H9 (cell line): ENCODE measurements at regions not wholly inside any gene's neighbourhood (a gene's known extent, or its start where the extent isn't known, plus 50 kb on each side); places are given as distances from the start of the nearest gene placed in this dataset.

Experiments
- DNase-seq: peaks from one replicate; pipeline ENCODE4 v3.0.0-alpha.2; 2017
- H2AFZ ChIP-seq: one replicate; pipeline ENCODE4 v1.6.1; 2013; ENCODE audit warnings: mild to moderate bottlenecking, low read length, control low read depth, moderate library complexity
- H2AK5ac ChIP-seq: 2 replicates; pipeline ENCODE4 v1.6.1; 2013; ENCODE audit warnings: low read length, control low read depth, mixed read lengths; ENCODE audit not compliant: insufficient read length
- H2BK120ac ChIP-seq: one replicate; pipeline ENCODE4 v1.6.1; 2013; ENCODE audit warnings: low read depth, mild to moderate bottlenecking, low read length, control low read depth, inconsistent platforms; ENCODE audit not compliant: poor library complexity, severe bottlenecking
- H2BK12ac ChIP-seq: 2 replicates; pipeline ENCODE4 v1.6.1; 2013; ENCODE audit warnings: low read length, control low read depth, mixed read lengths, low read depth; ENCODE audit not compliant: insufficient read length
- H2BK15ac ChIP-seq: 2 replicates; pipeline ENCODE4 v1.6.1; 2013; ENCODE audit warnings: low read depth, low read length, control low read depth
- H2BK20ac ChIP-seq: one replicate; pipeline ENCODE4 v1.6.1; 2013; ENCODE audit warnings: low read depth, mild to moderate bottlenecking, low read length, control low read depth, inconsistent platforms; ENCODE audit not compliant: poor library complexity, severe bottlenecking
- H2BK5ac ChIP-seq: 2 replicates; pipeline ENCODE4 v1.6.1; 2013; ENCODE audit warnings: low read length, control low read depth, mixed read lengths; ENCODE audit not compliant: insufficient read length
- H3K14ac ChIP-seq: 2 replicates; pipeline ENCODE4 v1.6.1; 2013; ENCODE audit warnings: low read length, control low read depth; ENCODE audit not compliant: insufficient read depth
- H3K18ac ChIP-seq: 2 replicates; pipeline ENCODE4 v1.6.1; 2013; ENCODE audit warnings: low read depth, mild to moderate bottlenecking, mixed read lengths, low read length, control low read depth; ENCODE audit not compliant: insufficient read length
- H3K23ac ChIP-seq: 2 replicates; pipeline ENCODE4 v1.6.1; 2013; ENCODE audit warnings: low read length, control low read depth, mixed read lengths, low read depth; ENCODE audit not compliant: insufficient read length
- H3K23me2 ChIP-seq: 2 replicates; pipeline ENCODE4 v1.6.1; 2013; ENCODE audit warnings: low read depth, mild to moderate bottlenecking, mixed read lengths, low read length, control low read depth; ENCODE audit not compliant: insufficient read length, poor library complexity, severe bottlenecking
- H3K27ac ChIP-seq: 2 replicates; pipeline ENCODE4 v1.5.1; 2013; ENCODE audit warnings: low read length, control low read depth, mixed read lengths, low read depth; ENCODE audit not compliant: insufficient read length
- H3K27me3 ChIP-seq: 2 replicates; pipeline ENCODE4 v1.6.1; 2013; ENCODE audit warnings: low read length, control low read depth, inconsistent platforms; ENCODE audit not compliant: insufficient read depth
- H3K4ac ChIP-seq: 2 replicates; pipeline ENCODE4 v1.6.1; 2013; ENCODE audit warnings: low read depth, mild to moderate bottlenecking, control low read depth, inconsistent platforms, low read length, moderate library complexity
- H3K4me1 ChIP-seq: 2 replicates; pipeline ENCODE4 v1.6.1; 2013; ENCODE audit warnings: low read length, control low read depth, inconsistent platforms; ENCODE audit not compliant: insufficient read depth
- H3K4me2 ChIP-seq: 2 replicates; pipeline ENCODE4 v1.6.1; 2013; ENCODE audit warnings: low read length, control low read depth, mixed read lengths; ENCODE audit not compliant: insufficient read length, insufficient read depth
- H3K56ac ChIP-seq: 2 replicates; pipeline ENCODE4 v1.6.1; 2013; ENCODE audit warnings: low read depth, mild to moderate bottlenecking, mixed read lengths, low read length, control low read depth; ENCODE audit not compliant: insufficient read length
- H3K79me1 ChIP-seq: 2 replicates; pipeline ENCODE4 v1.6.1; 2013; ENCODE audit warnings: low read depth, mild to moderate bottlenecking, moderate library complexity, low read length, control low read depth, inconsistent platforms; ENCODE audit not compliant: insufficient read depth, poor library complexity, severe bottlenecking
- H3K79me2 ChIP-seq: 2 replicates; pipeline ENCODE4 v1.6.1; 2013; ENCODE audit warnings: low read length, control low read depth, inconsistent platforms; ENCODE audit not compliant: insufficient read depth
- H3K9ac ChIP-seq: 2 replicates; pipeline ENCODE4 v1.6.1; 2013; ENCODE audit warnings: low read length, control low read depth, mixed read lengths; ENCODE audit not compliant: insufficient read length; ENCODE audit errors: extremely low read depth
- H3K9me3 ChIP-seq: one replicate; pipeline ENCODE4 v1.6.1; 2013; ENCODE audit warnings: low read depth, low read length, inconsistent platforms; ENCODE audit not compliant: control insufficient read depth
- H3T11ph ChIP-seq: one replicate; pipeline ENCODE4 v1.6.1; 2013; ENCODE audit warnings: mild to moderate bottlenecking, low read length, control low read depth, inconsistent platforms
- H4K20me1 ChIP-seq: one replicate; pipeline ENCODE4 v1.6.1; 2013; ENCODE audit not compliant: control insufficient read depth, insufficient read length, insufficient read depth
- H4K5ac ChIP-seq: 2 replicates; pipeline ENCODE4 v1.6.1; 2013; ENCODE audit warnings: low read depth, mild to moderate bottlenecking, mixed read lengths, low read length, control low read depth; ENCODE audit not compliant: insufficient read length
- H4K8ac ChIP-seq: replicated peaks from 2 replicates; pipeline ENCODE4 v1.6.1; 2013; ENCODE audit warnings: low read length, control low read depth, mixed read lengths, low read depth; ENCODE audit not compliant: insufficient read length
- H4K91ac ChIP-seq: 2 replicates; pipeline ENCODE4 v1.6.1; 2013; ENCODE audit warnings: low read depth, mild to moderate bottlenecking, moderate library complexity, mixed read lengths, low read length, control low read depth; ENCODE audit not compliant: insufficient read length
- H3K27ac Mint-ChIP-seq, 3 experiments: 2 replicates in 2 of 3; 3 replicates in 1 of 3; pipeline ENCODE4 v1.8.0; 2020 to 2021; ENCODE audit warnings: mixed read lengths in 3 of 3, mild to moderate bottlenecking in 1 of 3, moderate library complexity in 1 of 3
- H3K27me3 Mint-ChIP-seq: 2 replicates; pipeline ENCODE4 v1.8.0; 2021; ENCODE audit warnings: low read depth, mild to moderate bottlenecking, moderate library complexity, mixed read lengths
- H3K36me3 Mint-ChIP-seq, 3 experiments: 2 replicates in 2 of 3; 3 replicates in 1 of 3; pipeline ENCODE4 v1.8.0; 2020 to 2021; ENCODE audit warnings: low read depth in 3 of 3, mixed read lengths in 3 of 3; ENCODE audit not compliant: insufficient read depth in 1 of 3
- H3K4me1 Mint-ChIP-seq, 2 experiments: 2 replicates each; pipeline ENCODE4 v1.8.0; 2020; ENCODE audit warnings: mixed read lengths in 2 of 2
- H3K4me3 Mint-ChIP-seq, 2 experiments: 2 replicates in 1 of 2; 3 replicates in 1 of 2; pipeline ENCODE4 v1.8.0; 2020 to 2021; ENCODE audit warnings: mild to moderate bottlenecking in 2 of 2, mixed read lengths in 2 of 2, moderate library complexity in 1 of 2
- H3K9me3 Mint-ChIP-seq, 2 experiments: 2 replicates in 1 of 2; 3 replicates in 1 of 2; pipeline ENCODE4 v1.8.0; 2020; ENCODE audit warnings: mild to moderate bottlenecking in 2 of 2, mixed read lengths in 2 of 2, moderate library complexity in 1 of 2
- WGBS: extraction: QIAGEN DNeasy Blood & Tissue Kit; methylation state at CpG from one replicate; pipeline ENCODE4 v1.1.7; 2013; ENCODE audit warnings: missing lambda C conversion rate, low lambda C conversion rate, mixed read lengths; ENCODE audit not compliant: insufficient read length; ENCODE audit errors: extremely low coverage; 5-methylcytosine and 5-hydroxymethylcytosine counted together
- TF ChIP-seq, protein P1 (sequence below): fragments of 200-600 bp; sonication (generic); conservative IDR thresholded peaks from 3 replicates; pipeline ENCODE4 v1.8.0; 2021; ENCODE audit warnings: antibody characterized with exemption, mild to moderate bottlenecking

GRCh38 chr9:109883623-109884022, 103.6 kb downstream of the PALM2AKAP2 start:
- Mint-ChIP-seq H3K4me1 (peaks cover 10 to 12% of the 10 kb centered on the region in 2 experiments), H3K27me3 (no peaks in the 10 kb centered on the region), H3K27ac (no peak overlapping the region), H3K9me3 (no peaks in the 10 kb centered on the region), H3K36me3 (no peaks in the 10 kb centered on the region), H3K4me3 (no peak overlapping the region)
- no CpG with 5 or more reads among the region's 3 CpGs for WGBS
- Histone ChIP-seq H2BK20ac (no peak overlapping the region), H3K9ac (no peak overlapping the region), H3K27ac (no peak overlapping the region), H3T11ph (no peak overlapping the region), H2BK120ac (no peak overlapping the region), H2AK5ac (no peak overlapping the region), H4K20me1 (no peaks in the 10 kb centered on the region), H3K4me1 (no peaks in the 10 kb centered on the region), H3K23ac (no peak overlapping the region), H3K4me2 (no peak overlapping the region), H3K4ac (no peak overlapping the region), H3K79me1 (no peaks in the 10 kb centered on the region), H4K91ac (no peak overlapping the region), H3K23me2 (no peaks in the 10 kb centered on the region), H2AFZ (no peak overlapping the region), H3K79me2 (no peaks in the 10 kb centered on the region), H3K27me3 (no peaks in the 10 kb centered on the region), H2BK5ac (no peak overlapping the region), H3K9me3 (no peaks in the 10 kb centered on the region), H4K5ac (no peak overlapping the region), H2BK15ac (no peak overlapping the region), H3K14ac (no peak overlapping the region), H3K56ac (no peak overlapping the region), H3K18ac (no peak overlapping the region), H4K8ac (no peak overlapping the region), H2BK12ac (no peak overlapping the region)
- DNase-seq: no peak
- TF ChIP-seq, protein P1, sequence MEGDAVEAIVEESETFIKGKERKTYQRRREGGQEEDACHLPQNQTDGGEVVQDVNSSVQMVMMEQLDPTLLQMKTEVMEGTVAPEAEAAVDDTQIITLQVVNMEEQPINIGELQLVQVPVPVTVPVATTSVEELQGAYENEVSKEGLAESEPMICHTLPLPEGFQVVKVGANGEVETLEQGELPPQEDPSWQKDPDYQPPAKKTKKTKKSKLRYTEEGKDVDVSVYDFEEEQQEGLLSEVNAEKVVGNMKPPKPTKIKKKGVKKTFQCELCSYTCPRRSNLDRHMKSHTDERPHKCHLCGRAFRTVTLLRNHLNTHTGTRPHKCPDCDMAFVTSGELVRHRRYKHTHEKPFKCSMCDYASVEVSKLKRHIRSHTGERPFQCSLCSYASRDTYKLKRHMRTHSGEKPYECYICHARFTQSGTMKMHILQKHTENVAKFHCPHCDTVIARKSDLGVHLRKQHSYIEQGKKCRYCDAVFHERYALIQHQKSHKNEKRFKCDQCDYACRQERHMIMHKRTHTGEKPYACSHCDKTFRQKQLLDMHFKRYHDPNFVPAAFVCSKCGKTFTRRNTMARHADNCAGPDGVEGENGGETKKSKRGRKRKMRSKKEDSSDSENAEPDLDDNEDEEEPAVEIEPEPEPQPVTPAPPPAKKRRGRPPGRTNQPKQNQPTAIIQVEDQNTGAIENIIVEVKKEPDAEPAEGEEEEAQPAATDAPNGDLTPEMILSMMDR: no peak
